Neuronal stem cell (in vitro differentiated cells): ENCODE measurements at regions not wholly inside any gene's neighbourhood (a gene's known extent, or its start where the extent isn't known, plus 50 kb on each side); places are given as distances from the start of the nearest gene placed in this dataset.

Experiments
- DNase-seq: peaks from one replicate; pipeline ENCODE4 v3.0.0-alpha.2; 2013; ENCODE audit warnings: low spot score
- H2AFZ ChIP-seq: one replicate; pipeline ENCODE4 v1.6.1; 2013; ENCODE audit warnings: mild to moderate bottlenecking, low read length, inconsistent platforms
- H2AK5ac ChIP-seq: 2 replicates; pipeline ENCODE4 v1.6.1; 2013; ENCODE audit warnings: low read depth, mild to moderate bottlenecking, inconsistent platforms, low read length, moderate library complexity, mixed read lengths
- H2BK120ac ChIP-seq: 2 replicates; pipeline ENCODE4 v1.6.1; 2013; ENCODE audit warnings: low read depth, mild to moderate bottlenecking, inconsistent platforms, low read length, moderate library complexity, mixed read lengths
- H2BK12ac ChIP-seq: one replicate; pipeline ENCODE4 v1.6.1; 2013; ENCODE audit warnings: low read length, inconsistent platforms
- H2BK15ac ChIP-seq: 2 replicates; pipeline ENCODE4 v1.6.1; 2013; ENCODE audit warnings: mild to moderate bottlenecking, low read length, inconsistent platforms, mixed read lengths
- H2BK5ac ChIP-seq: one replicate; pipeline ENCODE4 v1.6.1; 2013; ENCODE audit warnings: inconsistent platforms, mild to moderate bottlenecking, low read length, moderate library complexity
- H3K14ac ChIP-seq: one replicate; pipeline ENCODE4 v1.6.1; 2013; ENCODE audit warnings: low read length, inconsistent platforms
- H3K18ac ChIP-seq: 2 replicates; pipeline ENCODE4 v1.6.1; 2013; ENCODE audit warnings: low read length, inconsistent platforms
- H3K23ac ChIP-seq: 2 replicates; pipeline ENCODE4 v1.6.1; 2013; ENCODE audit warnings: low read depth, mild to moderate bottlenecking, mixed read lengths, low read length, inconsistent platforms; ENCODE audit not compliant: poor library complexity
- H3K27ac ChIP-seq: replicated peaks from 3 replicates; pipeline ENCODE4 v1.5.1; 2013; ENCODE audit warnings: low read length, inconsistent platforms
- H3K27me3 ChIP-seq, 3 experiments: 2 replicates each; pipeline ENCODE4 v1.6.1; 2013; ENCODE audit warnings: low read length in 3 of 3, mild to moderate bottlenecking in 2 of 3, inconsistent platforms in 1 of 3, low read depth in 1 of 3, mixed read lengths in 1 of 3, moderate library complexity in 1 of 3; ENCODE audit not compliant: control insufficient read depth in 3 of 3, insufficient read depth in 3 of 3
- H3K36me3 ChIP-seq, 2 donors: replicated peaks in 1 of 2; 2 replicates each; pipeline ENCODE4 v1.6.1; 2013; ENCODE audit warnings: low read length in 2 of 2; ENCODE audit not compliant: control insufficient read depth in 2 of 2, insufficient read depth in 2 of 2
- H3K4ac ChIP-seq: 2 replicates; pipeline ENCODE4 v1.6.1; 2013; ENCODE audit warnings: inconsistent platforms, mild to moderate bottlenecking, low read length, moderate library complexity
- H3K4me1 ChIP-seq, 2 donors: 1 replicate in 1 of 2; 2 replicates in 1 of 2; pipeline ENCODE4 v1.6.1; 2013; ENCODE audit warnings: low read length in 2 of 2, low read depth in 1 of 2; ENCODE audit not compliant: control insufficient read depth in 2 of 2, insufficient read depth in 1 of 2
- H3K4me2 ChIP-seq: one replicate; pipeline ENCODE4 v1.6.1; 2013; ENCODE audit warnings: mild to moderate bottlenecking, low read length, inconsistent platforms; ENCODE audit not compliant: insufficient read depth, poor library complexity, severe bottlenecking
- H3K4me3 ChIP-seq, 2 donors: 2 replicates each; pipeline ENCODE4 v1.5.1; 2013; ENCODE audit warnings: low read length in 2 of 2, mild to moderate bottlenecking in 2 of 2, inconsistent platforms in 1 of 2, moderate library complexity in 1 of 2
- H3K79me1 ChIP-seq: one replicate; pipeline ENCODE4 v1.6.1; 2013; ENCODE audit warnings: low read depth, mild to moderate bottlenecking, inconsistent platforms, low read length, moderate library complexity
- H3K9ac ChIP-seq: one replicate; pipeline ENCODE4 v1.6.1; 2013; ENCODE audit warnings: mild to moderate bottlenecking, low read depth, low read length, inconsistent platforms; ENCODE audit not compliant: poor library complexity
- H3K9me3 ChIP-seq, 2 donors: replicated peaks in 1 of 2; 2 replicates each; pipeline versions ENCODE3 to v1.6.1; 2013; ENCODE audit warnings: low read length in 2 of 2, mild to moderate bottlenecking in 2 of 2, inconsistent platforms in 1 of 2, low read depth in 1 of 2, mixed read lengths in 1 of 2, moderate library complexity in 1 of 2; ENCODE audit not compliant: control insufficient read depth in 2 of 2, insufficient read depth in 1 of 2
- H4K8ac ChIP-seq: one replicate; pipeline ENCODE4 v1.6.1; 2013; ENCODE audit warnings: low read depth, mild to moderate bottlenecking, inconsistent platforms, low read length, moderate library complexity
- H4K91ac ChIP-seq: one replicate; pipeline ENCODE4 v1.6.1; 2013; ENCODE audit warnings: low read length, low read depth, mild to moderate bottlenecking, inconsistent platforms; ENCODE audit not compliant: poor library complexity
- WGBS, 2 donors: extraction: QIAGEN DNeasy Blood & Tissue Kit; methylation state at CpG; one replicate each; pipeline ENCODE4 v1.1.7; 2013; ENCODE audit warnings: missing lambda C conversion rate in 2 of 2, mixed read lengths in 1 of 2; ENCODE audit not compliant: insufficient read length in 2 of 2, insufficient replicate concordance in 1 of 2; ENCODE audit errors: extremely low coverage in 2 of 2; 5-methylcytosine and 5-hydroxymethylcytosine counted together

- no peaks in the 10 kb centered on the region for H3K36me3 ChIP-seq
- H2BK5ac ChIP-seq: no peak overlapping the region
- H3K27me3 ChIP-seq: no peaks in the 10 kb centered on the region
- H3K4me3 ChIP-seq: no peak overlapping the region
- no peak overlapping the region for H3K23ac ChIP-seq
- no peak overlapping the region for H2BK120ac ChIP-seq
- no peak overlapping the region for H3K18ac ChIP-seq
- DNase-seq: no peak
- no peaks in the 10 kb centered on the region for H3K4me1 ChIP-seq
- H4K8ac ChIP-seq: no peak overlapping the region
- no peak overlapping the region for H3K9ac ChIP-seq
- H4K91ac ChIP-seq: no peak overlapping the region
- H3K4me2 ChIP-seq: no peak overlapping the region
- no peak overlapping the region for H2AFZ ChIP-seq
- H2BK12ac ChIP-seq: no peak overlapping the region
- no peaks in the 10 kb centered on the region for H3K79me1 ChIP-seq
- no peak overlapping the region for H3K14ac ChIP-seq
- no peak overlapping the region for H3K27ac ChIP-seq
- H2AK5ac ChIP-seq: no peak overlapping the region
- no peaks in the 10 kb centered on the region for H3K9me3 ChIP-seq
- H3K4ac ChIP-seq: no peak overlapping the region
- H2BK15ac ChIP-seq: no peak overlapping the region
- WGBS, 2 donors: no CpG with 5 or more reads among the region's 2 CpGs
These were observed 288.4 kb downstream of the DAD1 start for GRCh38 chr14:22300646-22301045.

- no peaks in the 10 kb centered on the region for H3K4me1 ChIP-seq
- no peak overlapping the region for H2BK120ac ChIP-seq
- no peak overlapping the region for H3K14ac ChIP-seq
- no peak overlapping the region for H3K4me3 ChIP-seq
- H4K91ac ChIP-seq: no peak overlapping the region
- no peak overlapping the region for H2BK5ac ChIP-seq
- H2AFZ ChIP-seq: no peak overlapping the region
- no peaks in the 10 kb centered on the region for H3K9me3 ChIP-seq
- no peak overlapping the region for H2BK15ac ChIP-seq
- no peaks in the 10 kb centered on the region for H3K36me3 ChIP-seq
- H3K23ac ChIP-seq: no peak overlapping the region
- WGBS, 2 donors: no CpG with 5 or more reads among the region's 1 CpG
- no peak for DNase-seq
- H3K4ac ChIP-seq: no peak overlapping the region
- H3K9ac ChIP-seq: no peak overlapping the region
- no peak overlapping the region for H2BK12ac ChIP-seq
- H2AK5ac ChIP-seq: no peak overlapping the region
- no peak overlapping the region for H3K18ac ChIP-seq
- H3K79me1 ChIP-seq: no peaks in the 10 kb centered on the region
- H3K27ac ChIP-seq: no peak overlapping the region
- no peak overlapping the region for H3K4me2 ChIP-seq
- no peak overlapping the region for H4K8ac ChIP-seq
- H3K27me3 ChIP-seq: no peaks in the 10 kb centered on the region
These were observed 291.6 kb downstream of the DAD1 start for GRCh38 chr14:22297376-22297775.

GRCh38 chr14:22296722-22297121 lies 292.3 kb downstream of the DAD1 start:
- H3K27ac ChIP-seq: no peak overlapping the region
- no peak overlapping the region for H3K18ac ChIP-seq
- no peak overlapping the region for H3K4me3 ChIP-seq
- H2BK5ac ChIP-seq: no peak overlapping the region
- no peak overlapping the region for H4K8ac ChIP-seq
- no peak overlapping the region for H3K4me2 ChIP-seq
- H3K79me1 ChIP-seq: no peaks in the 10 kb centered on the region
- no peak overlapping the region for H2BK15ac ChIP-seq
- no peak overlapping the region for H3K4ac ChIP-seq
- H3K9me3 ChIP-seq: no peaks in the 10 kb centered on the region
- no peak overlapping the region for H3K14ac ChIP-seq
- no peaks in the 10 kb centered on the region for H3K27me3 ChIP-seq
- H3K23ac ChIP-seq: no peak overlapping the region
- no peak overlapping the region for H3K9ac ChIP-seq
- H2BK120ac ChIP-seq: no peak overlapping the region
- no peak overlapping the region for H4K91ac ChIP-seq
- H3K4me1 ChIP-seq: no peaks in the 10 kb centered on the region
- H3K36me3 ChIP-seq: no peaks in the 10 kb centered on the region
- no peak overlapping the region for H2AK5ac ChIP-seq
- DNase-seq: no peak
- H2BK12ac ChIP-seq: no peak overlapping the region
- WGBS, 2 donors: no CpG with 5 or more reads among the region's 3 CpGs
- H2AFZ ChIP-seq: no peak overlapping the region

GRCh38 chr14:22296088-22296487 lies 292.9 kb downstream of the DAD1 start:
- H2BK12ac ChIP-seq: no peak overlapping the region
- H3K9ac ChIP-seq: no peak overlapping the region
- H3K9me3 ChIP-seq: no peaks in the 10 kb centered on the region
- H3K79me1 ChIP-seq: no peaks in the 10 kb centered on the region
- H4K91ac ChIP-seq: no peak overlapping the region
- no peaks in the 10 kb centered on the region for H3K27me3 ChIP-seq
- H3K27ac ChIP-seq: no peak overlapping the region
- H2AFZ ChIP-seq: no peak overlapping the region
- no peak overlapping the region for H2AK5ac ChIP-seq
- H3K4me3 ChIP-seq: no peak overlapping the region
- no peak overlapping the region for H4K8ac ChIP-seq
- no CpG with 5 or more reads among the region's 7 CpGs for WGBS, 2 donors
- H2BK5ac ChIP-seq: no peak overlapping the region
- no peak overlapping the region for H3K4ac ChIP-seq
- no peak overlapping the region for H3K18ac ChIP-seq
- no peak overlapping the region for H3K14ac ChIP-seq
- H3K23ac ChIP-seq: no peak overlapping the region
- H3K36me3 ChIP-seq: no peaks in the 10 kb centered on the region
- no peak overlapping the region for H2BK15ac ChIP-seq
- no peaks in the 10 kb centered on the region for H3K4me1 ChIP-seq
- no peak overlapping the region for H3K4me2 ChIP-seq
- no peak for DNase-seq
- no peak overlapping the region for H2BK120ac ChIP-seq
